ENCODE measurements at regions not wholly inside any gene's neighbourhood (a gene's known extent, or its start where the extent isn't known, plus 50 kb on each side); places are given as distances from the start of the nearest gene placed in this dataset.

DNA sequence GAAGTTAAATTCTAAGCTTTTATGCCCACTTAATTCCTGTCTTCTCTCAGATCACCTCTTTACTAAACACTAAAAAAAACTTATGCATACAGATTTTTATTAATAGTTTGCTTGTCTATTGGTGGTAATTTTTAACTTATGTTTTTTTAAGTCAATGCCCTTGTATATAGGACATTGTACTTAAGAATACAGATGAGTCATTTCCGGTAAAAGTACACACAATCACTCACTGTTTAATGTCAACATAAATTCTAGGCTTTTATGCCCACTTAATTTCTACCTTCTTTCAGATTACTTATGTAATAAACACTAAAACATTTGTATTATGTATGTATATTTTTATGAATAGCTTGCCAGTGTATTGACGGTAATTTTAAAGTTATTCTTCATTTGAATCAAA is 872.8 kb upstream of the CDH9 start:
- Histone ChIP-seq H3K27ac (ENCODE audit: low read length) (no peak overlapping the region), H3K36me3 (ENCODE audit: control insufficient read depth, insufficient read depth, low read length) (no peaks in the 10 kb centered on the region), H3K4me1 (ENCODE audit: control insufficient read depth, insufficient read depth, low read length) (no peaks in the 10 kb centered on the region), H3K9me3 (ENCODE audit: control insufficient read depth, insufficient read depth, low read length) (peaks cover 3% of the 10 kb centered on the region), H3K27me3 (ENCODE audit: control insufficient read depth, insufficient read depth, low read length) (no peaks in the 10 kb centered on the region), H3K4me3 (ENCODE audit: low read length) (no peak overlapping the region)
- no peak overlapping the region for H3K27ac Mint-ChIP-seq
- no peaks in the 10 kb centered on the region for H3K27me3 Mint-ChIP-seq (ENCODE audit: low read depth in 2 of 2)
- H3K4me1 Mint-ChIP-seq, result no peaks in the 10 kb centered on the region
- TF ChIP-seq, protein P1, sequence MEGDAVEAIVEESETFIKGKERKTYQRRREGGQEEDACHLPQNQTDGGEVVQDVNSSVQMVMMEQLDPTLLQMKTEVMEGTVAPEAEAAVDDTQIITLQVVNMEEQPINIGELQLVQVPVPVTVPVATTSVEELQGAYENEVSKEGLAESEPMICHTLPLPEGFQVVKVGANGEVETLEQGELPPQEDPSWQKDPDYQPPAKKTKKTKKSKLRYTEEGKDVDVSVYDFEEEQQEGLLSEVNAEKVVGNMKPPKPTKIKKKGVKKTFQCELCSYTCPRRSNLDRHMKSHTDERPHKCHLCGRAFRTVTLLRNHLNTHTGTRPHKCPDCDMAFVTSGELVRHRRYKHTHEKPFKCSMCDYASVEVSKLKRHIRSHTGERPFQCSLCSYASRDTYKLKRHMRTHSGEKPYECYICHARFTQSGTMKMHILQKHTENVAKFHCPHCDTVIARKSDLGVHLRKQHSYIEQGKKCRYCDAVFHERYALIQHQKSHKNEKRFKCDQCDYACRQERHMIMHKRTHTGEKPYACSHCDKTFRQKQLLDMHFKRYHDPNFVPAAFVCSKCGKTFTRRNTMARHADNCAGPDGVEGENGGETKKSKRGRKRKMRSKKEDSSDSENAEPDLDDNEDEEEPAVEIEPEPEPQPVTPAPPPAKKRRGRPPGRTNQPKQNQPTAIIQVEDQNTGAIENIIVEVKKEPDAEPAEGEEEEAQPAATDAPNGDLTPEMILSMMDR (IDR thresholded peaks at IDR 0.05), result no peak
- H3K36me3 Mint-ChIP-seq, result peaks cover 5% of the 10 kb centered on the region
- no peak for DNase-seq
- ATAC-seq, result no peak
- WGBS (ENCODE audit: insufficient coverage), result no CpG with 5 or more reads among the region's 2 CpGs
- intact Hi-C loops (cut with micrococcal nuclease), result no loop called here
- peaks cover 8 to 26% of the 10 kb centered on the region in 2 donors for H3K9me3 Mint-ChIP-seq
- H3K4me3 Mint-ChIP-seq, result no peak overlapping the region

DNA sequence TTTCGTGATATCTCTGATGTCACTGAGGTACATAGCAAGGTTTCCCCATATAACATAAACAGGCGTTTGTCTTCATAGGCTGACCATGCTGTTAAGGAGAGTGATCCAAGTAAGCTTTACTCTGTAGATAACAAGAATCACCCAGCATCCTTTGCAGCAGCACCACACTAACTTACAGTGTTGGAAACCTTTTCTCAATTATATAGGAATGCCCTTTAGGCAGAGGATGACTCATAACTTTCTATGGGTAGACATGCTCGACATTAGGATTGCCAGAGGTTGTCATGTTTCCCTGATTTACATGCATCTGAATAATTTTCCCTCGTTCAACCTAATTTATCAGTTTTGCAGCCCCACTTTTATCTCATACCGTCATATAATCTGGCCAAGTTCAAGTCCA is 870.0 kb upstream of the CDH9 start:
- ATAC-seq (no peak), DNase-seq (no peak)
- intact Hi-C loops (cut with micrococcal nuclease), result no loop called here
- H3K27me3 ChIP-seq (ENCODE audit: control insufficient read depth, insufficient read depth, low read length), result no peaks in the 10 kb centered on the region
- peaks cover 10 to 32% of the 10 kb centered on the region in 2 donors for H3K9me3 Mint-ChIP-seq
- no peak overlapping the region for H3K4me3 Mint-ChIP-seq
- H3K36me3 ChIP-seq (ENCODE audit: control insufficient read depth, insufficient read depth, low read length), result no peaks in the 10 kb centered on the region
- TF ChIP-seq, protein P1 (IDR thresholded peaks at IDR 0.05), result no peak
- no peak overlapping the region for H3K27ac ChIP-seq (ENCODE audit: low read length)
- peaks cover 3% of the 10 kb centered on the region for H3K9me3 ChIP-seq (ENCODE audit: control insufficient read depth, insufficient read depth, low read length)
- no peaks in the 10 kb centered on the region for H3K27me3 Mint-ChIP-seq (ENCODE audit: low read depth in 2 of 2)
- 88% methylated on average over 4 of the region's 5 CpGs for WGBS (ENCODE audit: insufficient coverage)
- H3K27ac Mint-ChIP-seq, result no peak overlapping the region
- H3K4me1 Mint-ChIP-seq, result no peaks in the 10 kb centered on the region
- H3K36me3 Mint-ChIP-seq, result peaks cover 5% of the 10 kb centered on the region
- no peak overlapping the region for H3K4me3 ChIP-seq (ENCODE audit: low read length)
- no peaks in the 10 kb centered on the region for H3K4me1 ChIP-seq (ENCODE audit: control insufficient read depth, insufficient read depth, low read length)

DNA sequence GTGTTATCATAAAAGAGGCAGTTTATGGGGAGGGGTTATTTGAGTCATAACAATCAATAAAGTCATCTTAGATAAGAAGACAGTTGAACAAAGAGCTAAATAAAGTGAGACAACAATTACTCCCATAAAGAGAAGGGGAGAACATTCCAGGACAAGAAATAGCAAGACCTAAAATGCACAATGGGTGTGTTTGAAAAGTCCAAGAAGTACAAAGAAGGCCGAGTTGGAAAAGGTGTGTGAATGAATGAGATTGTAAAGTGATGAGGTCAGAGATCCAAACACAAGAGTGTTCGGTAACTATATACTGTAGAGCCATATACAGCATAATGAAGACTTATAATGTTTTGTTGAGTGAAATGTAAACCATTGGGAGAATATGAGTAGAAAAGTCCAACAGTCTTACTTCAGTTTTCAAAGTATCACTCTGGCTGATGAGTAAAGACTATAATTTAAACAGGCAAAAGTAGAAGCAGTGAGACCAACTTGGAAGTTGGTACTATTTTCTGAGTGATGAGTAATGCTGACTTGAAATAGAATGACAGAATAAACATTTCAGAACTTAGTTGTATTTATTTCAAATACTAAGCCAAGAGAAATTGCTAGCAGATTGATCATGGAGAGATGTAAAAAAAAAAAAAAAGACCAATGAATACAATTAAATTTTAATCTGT is 868.7 kb upstream of the CDH9 start:
- no peaks in the 10 kb centered on the region for H3K4me1 Mint-ChIP-seq
- WGBS (ENCODE audit: insufficient coverage), result 86% methylated on average over 2 of the region's 2 CpGs

More for the DNA sequence above, 868.7 kb upstream of the CDH9 start:
- Histone ChIP-seq H3K4me3 (ENCODE audit: low read length) (no peak overlapping the region), H3K36me3 (ENCODE audit: control insufficient read depth, insufficient read depth, low read length) (no peaks in the 10 kb centered on the region), H3K9me3 (ENCODE audit: control insufficient read depth, insufficient read depth, low read length) (peaks cover 3% of the 10 kb centered on the region), H3K27me3 (ENCODE audit: control insufficient read depth, insufficient read depth, low read length) (no peaks in the 10 kb centered on the region), H3K4me1 (ENCODE audit: control insufficient read depth, insufficient read depth, low read length) (no peaks in the 10 kb centered on the region), H3K27ac (ENCODE audit: low read length) (no peak overlapping the region)
- peaks cover 5% of the 10 kb centered on the region for H3K36me3 Mint-ChIP-seq
- no peak overlapping the region for H3K4me3 Mint-ChIP-seq
- DNase-seq (no peak), ATAC-seq (no peak)
- intact Hi-C loops (cut with micrococcal nuclease), result no loop called here
- H3K27me3 Mint-ChIP-seq (ENCODE audit: low read depth in 2 of 2), result no peaks in the 10 kb centered on the region
- no peak overlapping the region for H3K27ac Mint-ChIP-seq
- H3K9me3 Mint-ChIP-seq, result peaks cover 12 to 36% of the 10 kb centered on the region in 2 donors
- TF ChIP-seq, protein P1 (IDR thresholded peaks at IDR 0.05), result no peak
